Osteocyte (in vitro differentiated cells): ENCODE measurements at regions not wholly inside any gene's neighbourhood (a gene's known extent, or its start where the extent isn't known, plus 50 kb on each side); places are given as distances from the start of the nearest gene placed in this dataset.

ENCODE experiments used
- DNase-seq: peaks from one replicate; pipeline ENCODE4 v3.0.0; 2021; ENCODE audit warnings: mixed read lengths; ENCODE audit not compliant: unreplicated experiment; ENCODE audit errors: extremely low spot score
- H3K27ac Mint-ChIP-seq: one replicate; pipeline ENCODE4 v1.8.0; 2021; ENCODE audit warnings: mild to moderate bottlenecking, mixed read lengths; ENCODE audit not compliant: unreplicated experiment
- H3K27me3 Mint-ChIP-seq: one replicate; pipeline ENCODE4 v1.8.0; 2021; ENCODE audit warnings: mixed read lengths; ENCODE audit not compliant: unreplicated experiment
- H3K36me3 Mint-ChIP-seq: one replicate; pipeline ENCODE4 v1.8.0; 2021; ENCODE audit warnings: mixed read lengths; ENCODE audit not compliant: unreplicated experiment
- H3K4me1 Mint-ChIP-seq: one replicate; pipeline ENCODE4 v1.8.0; 2021; ENCODE audit warnings: mixed read lengths; ENCODE audit not compliant: unreplicated experiment
- H3K4me3 Mint-ChIP-seq: one replicate; pipeline ENCODE4 v1.8.0; 2021; ENCODE audit warnings: mild to moderate bottlenecking, moderate library complexity, mixed read lengths; ENCODE audit not compliant: unreplicated experiment
- H3K9me3 Mint-ChIP-seq: one replicate; pipeline ENCODE4 v1.8.0; 2021; ENCODE audit warnings: mixed read lengths; ENCODE audit not compliant: unreplicated experiment
- CTCF ChIP-seq: fragments of 200-600 bp; sonication (generic); IDR thresholded peaks from 2 replicates; pipeline ENCODE4 v1.5.0; 2021; ENCODE audit warnings: antibody characterized with exemption, mild to moderate bottlenecking, moderate library complexity

DNA sequence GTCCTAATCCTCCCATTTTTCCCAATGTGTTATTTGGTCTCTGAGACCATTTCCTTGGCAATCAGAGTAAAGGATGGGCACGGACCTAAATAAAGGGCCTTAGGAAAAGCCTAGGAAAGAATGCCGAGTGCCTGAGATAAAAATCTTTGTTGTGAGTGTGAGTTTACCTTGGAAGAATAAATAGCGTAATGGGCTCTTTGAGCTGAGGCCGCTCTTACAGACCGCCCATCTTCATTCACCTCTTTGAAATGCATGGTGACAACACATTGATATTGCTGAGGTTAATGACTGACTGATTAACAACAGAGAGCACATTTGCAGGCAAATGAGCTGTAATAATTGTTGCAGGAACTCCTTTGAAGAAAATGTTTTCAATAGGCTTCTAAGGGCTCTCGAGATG is 1967.1 kb upstream of the WWC1 start:
- Mint-ChIP-seq H3K4me3 (no peak overlapping the region), H3K36me3 (no peaks in the 10 kb centered on the region), H3K27me3 (peaks cover 2% of the 10 kb centered on the region), H3K27ac (no peak overlapping the region), H3K9me3 (peaks cover 3% of the 10 kb centered on the region), H3K4me1 (no peaks in the 10 kb centered on the region)
- DNase-seq = no peak
- TF ChIP-seq CTCF = no peak

- peaks cover 3% of the 10 kb centered on the region for H3K9me3 Mint-ChIP-seq
- TF ChIP-seq CTCF = no peak
- H3K36me3 Mint-ChIP-seq = no peaks in the 10 kb centered on the region
- no peak for DNase-seq
- H3K4me3 Mint-ChIP-seq = no peak overlapping the region
- no peak overlapping the region for H3K27ac Mint-ChIP-seq
- H3K4me1 Mint-ChIP-seq = no peaks in the 10 kb centered on the region
- H3K27me3 Mint-ChIP-seq = no peaks in the 10 kb centered on the region
These were observed 1962.2 kb upstream of the WWC1 start for GRCh38 chr5:166329149-166329800.

DNA sequence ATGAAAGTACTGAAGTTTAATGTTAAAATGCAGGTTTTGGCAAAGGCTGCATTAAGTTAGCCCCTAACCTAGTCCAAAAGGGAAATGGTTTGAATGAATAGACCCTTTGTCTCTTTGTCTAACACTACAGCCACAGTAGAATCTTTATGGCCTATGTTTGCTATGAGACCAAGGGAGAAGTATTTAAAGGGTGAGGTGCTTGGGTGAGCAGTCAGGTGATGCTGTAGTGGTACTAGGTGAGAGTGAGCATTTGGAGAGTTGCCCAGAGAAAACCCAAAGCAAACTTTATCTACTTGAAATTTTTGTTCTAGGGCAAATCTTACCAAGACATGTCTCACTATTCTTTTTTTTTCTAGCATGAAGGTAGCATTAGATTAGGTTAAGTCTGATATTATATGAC is 1961.4 kb upstream of the WWC1 start:
- DNase-seq = no peak
- no peak for TF ChIP-seq CTCF
- Mint-ChIP-seq H3K4me3 (no peak overlapping the region), H3K4me1 (no peaks in the 10 kb centered on the region), H3K27ac (no peak overlapping the region), H3K27me3 (no peaks in the 10 kb centered on the region), H3K9me3 (peaks cover under 1% of the 10 kb centered on the region), H3K36me3 (no peaks in the 10 kb centered on the region)

- Mint-ChIP-seq H3K9me3 (peaks cover 8% of the 10 kb centered on the region), H3K27me3 (no peaks in the 10 kb centered on the region), H3K4me3 (no peak overlapping the region), H3K27ac (no peak overlapping the region), H3K36me3 (no peaks in the 10 kb centered on the region), H3K4me1 (no peaks in the 10 kb centered on the region)
- no peak for TF ChIP-seq CTCF
- DNase-seq = no peak
These were observed 1959.9 kb upstream of the WWC1 start for GRCh38 chr5:166331521-166331920.

GRCh38 chr5:166338801-166339200 is 1952.6 kb upstream of the WWC1 start:
- H3K9me3 Mint-ChIP-seq = peaks cover 8% of the 10 kb centered on the region
- TF ChIP-seq CTCF = no peak
- H3K27ac Mint-ChIP-seq = no peak overlapping the region
- H3K36me3 Mint-ChIP-seq = no peaks in the 10 kb centered on the region
- no peak overlapping the region for H3K4me3 Mint-ChIP-seq
- no peaks in the 10 kb centered on the region for H3K27me3 Mint-ChIP-seq
- no peaks in the 10 kb centered on the region for H3K4me1 Mint-ChIP-seq
- DNase-seq = no peak
